HL-60/S4 treated with phorbol 12-myristate 13-acetate at 8.2 ng/mL for 4 days and 3 days (cell line): ENCODE measurements at regions not wholly inside any gene's neighbourhood (a gene's known extent, or its start where the extent isn't known, plus 50 kb on each side); places are given as distances from the start of the nearest gene placed in this dataset.
"Not testable (repeated sequence)": the region's sequence is repeated elsewhere in the genome, so short reads cannot be mapped to it uniquely, and the experiment has no call there.

Source experiments
- in situ Hi-C: fragments of 300-500 bp; cut with MboI; formaldehyde crosslinking; loops from 2 replicates; pipeline ENCODE4 v1.15.0; 2022; ENCODE audit warnings: low sequenced_read_pairs

DNA sequence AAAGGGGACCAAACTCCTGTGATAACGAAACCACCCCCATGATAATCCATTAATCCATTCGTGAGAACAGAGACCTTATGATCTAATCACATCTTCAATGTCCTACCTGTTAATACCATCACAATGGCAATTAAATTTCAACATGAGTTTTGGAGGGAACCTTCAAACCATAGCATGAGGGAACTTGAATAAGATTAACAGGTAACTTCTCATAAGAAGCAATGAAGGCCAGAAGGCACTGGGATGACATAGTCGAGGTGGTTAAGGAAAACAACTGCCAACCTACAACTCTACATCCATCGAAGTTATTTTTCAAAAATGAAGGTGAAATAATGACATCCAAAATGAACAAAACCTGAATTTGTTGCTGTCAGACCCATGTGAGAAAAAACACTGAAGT is 478.9 kb downstream of the EDEM1 start:
- in situ Hi-C loops = no loop called here

DNA sequence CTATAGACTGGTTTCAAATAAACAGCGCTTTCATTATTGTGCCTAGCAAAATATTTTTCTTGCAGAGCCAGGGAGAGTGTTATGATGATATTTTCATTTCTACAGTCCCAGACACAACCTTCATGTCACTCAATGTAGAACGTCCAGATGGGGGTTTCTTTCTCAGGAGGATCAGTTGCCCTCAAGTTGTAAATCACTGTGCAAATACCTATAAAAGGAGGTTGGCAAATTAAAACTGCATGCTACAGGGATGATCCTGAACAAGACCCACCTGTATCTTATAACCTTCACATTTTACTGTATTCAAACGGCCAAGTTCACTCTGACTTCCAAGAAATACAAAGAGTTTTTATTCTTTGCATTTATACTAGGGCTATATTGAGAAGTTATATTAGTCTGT is 486.0 kb downstream of the EDEM1 start:
- in situ Hi-C loops = no loop called here

DNA sequence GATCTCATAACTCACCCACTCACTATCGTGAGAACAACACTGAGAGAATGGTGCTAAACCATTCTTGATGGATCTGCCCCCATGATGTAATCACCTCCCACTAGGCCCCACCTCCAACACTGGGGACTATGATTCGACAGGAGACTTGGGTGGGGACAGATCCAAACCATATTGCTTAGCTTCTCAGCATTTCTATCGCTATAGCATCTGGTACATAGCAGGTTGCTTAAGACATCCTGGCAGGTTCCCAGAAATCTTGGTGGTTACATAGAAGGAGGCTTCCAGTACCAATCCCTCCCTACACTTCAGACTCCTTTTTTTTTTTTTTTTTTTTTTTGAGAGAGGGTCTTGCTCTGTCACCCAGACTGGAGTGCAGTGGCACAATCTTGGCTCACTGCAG is 487.8 kb downstream of the EDEM1 start:
- in situ Hi-C loops = no loop called here

DNA sequence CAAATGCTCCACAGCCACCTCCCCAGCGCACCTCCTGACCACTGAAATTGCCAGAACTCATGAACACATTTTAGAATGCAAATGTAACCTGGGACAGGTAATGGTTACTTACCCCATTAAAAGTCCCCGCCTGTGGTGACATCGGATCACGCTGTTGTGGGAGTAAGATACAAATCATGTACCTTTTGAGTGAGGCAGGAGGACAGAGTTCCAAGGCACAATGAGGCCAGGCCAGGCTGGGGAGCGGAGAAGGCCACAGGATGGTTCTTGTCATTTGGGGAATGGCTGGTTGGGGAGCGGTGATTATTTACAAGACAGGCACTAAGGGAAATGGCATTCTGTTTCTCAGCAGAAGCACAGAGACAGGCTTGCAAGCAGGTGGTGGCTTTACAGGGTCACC is 490.0 kb downstream of the EDEM1 start:
- in situ Hi-C loops = no loop called here

DNA sequence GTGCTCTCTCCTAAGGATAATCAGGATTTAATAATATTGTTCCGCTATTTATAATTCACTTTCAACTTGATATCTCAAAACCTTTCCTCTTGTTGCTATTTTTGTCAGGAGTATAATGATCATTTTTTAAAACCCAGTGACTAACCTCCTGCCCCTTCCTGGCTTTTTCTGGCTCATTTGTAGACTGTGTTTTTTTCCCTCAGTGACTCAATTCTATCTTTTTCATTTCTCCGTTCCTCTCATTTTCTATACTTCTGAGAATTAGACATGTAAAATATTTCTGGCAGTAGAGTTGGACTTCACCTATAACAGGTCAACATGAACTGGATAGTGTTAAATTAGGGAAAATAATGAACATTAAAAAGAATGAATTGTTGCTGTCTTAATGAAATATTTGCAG is 490.7 kb downstream of the EDEM1 start:
- in situ Hi-C loops = no loop called here

DNA sequence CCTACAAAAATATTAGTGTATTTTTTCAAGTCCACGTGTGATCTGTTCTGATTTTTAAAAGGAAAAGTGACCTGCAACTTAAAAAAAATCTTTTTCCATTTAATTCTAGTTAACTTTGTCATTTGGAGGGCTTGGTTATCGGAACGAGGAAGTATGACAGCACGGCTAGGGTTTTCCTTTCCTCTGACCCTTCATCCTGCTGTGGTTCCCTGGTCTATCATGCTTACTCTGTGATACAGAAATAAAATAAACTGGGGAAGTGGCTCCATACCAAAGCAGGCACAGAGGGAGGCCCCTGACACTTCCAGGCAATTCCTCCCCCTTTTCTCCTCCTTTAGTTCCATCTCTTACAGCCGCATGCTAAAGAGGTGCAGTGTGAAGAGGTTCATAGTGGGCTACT is 491.3 kb downstream of the EDEM1 start:
- in situ Hi-C loops = no loop called here

DNA sequence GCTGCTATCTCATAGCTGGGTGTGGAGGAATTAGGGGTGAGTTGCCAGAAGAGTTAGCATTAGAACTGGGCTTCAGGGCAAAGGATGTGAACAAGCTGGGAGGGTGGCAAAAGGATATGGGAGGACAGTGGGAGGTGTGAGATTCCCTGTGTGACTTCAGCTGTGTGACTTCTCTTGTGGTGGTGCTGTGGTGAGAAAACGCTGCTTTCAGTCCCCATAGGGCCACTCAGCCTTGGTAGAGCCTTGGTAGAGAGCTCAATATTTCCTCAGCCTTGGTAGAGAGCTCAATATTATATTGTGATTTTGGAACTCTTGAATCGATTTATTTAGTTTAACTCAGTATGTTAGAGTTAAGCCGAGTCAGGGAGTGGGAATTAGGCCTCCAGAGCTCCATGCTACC is 499.7 kb downstream of the EDEM1 start:
- in situ Hi-C loops = no loop called here

DNA sequence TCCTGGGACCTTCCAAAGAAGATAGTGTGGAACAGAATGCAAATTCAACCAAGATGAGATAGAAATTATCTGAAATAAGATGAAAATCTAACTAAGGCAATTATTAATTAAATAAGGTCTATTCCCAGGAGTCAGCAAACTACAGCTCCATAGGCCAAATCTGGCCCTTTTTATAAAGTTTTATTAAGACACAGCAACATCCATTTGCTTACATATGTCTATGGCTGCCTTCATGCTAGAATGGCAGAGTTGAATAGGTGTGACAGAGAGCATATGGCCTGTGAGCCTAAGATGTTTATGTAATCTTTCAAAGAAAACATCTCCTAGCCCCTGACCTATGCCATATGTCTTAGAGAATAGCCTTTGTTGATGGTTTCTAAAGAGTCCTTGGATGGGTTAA is 503.0 kb downstream of the EDEM1 start:
- in situ Hi-C loops = no loop called here

DNA sequence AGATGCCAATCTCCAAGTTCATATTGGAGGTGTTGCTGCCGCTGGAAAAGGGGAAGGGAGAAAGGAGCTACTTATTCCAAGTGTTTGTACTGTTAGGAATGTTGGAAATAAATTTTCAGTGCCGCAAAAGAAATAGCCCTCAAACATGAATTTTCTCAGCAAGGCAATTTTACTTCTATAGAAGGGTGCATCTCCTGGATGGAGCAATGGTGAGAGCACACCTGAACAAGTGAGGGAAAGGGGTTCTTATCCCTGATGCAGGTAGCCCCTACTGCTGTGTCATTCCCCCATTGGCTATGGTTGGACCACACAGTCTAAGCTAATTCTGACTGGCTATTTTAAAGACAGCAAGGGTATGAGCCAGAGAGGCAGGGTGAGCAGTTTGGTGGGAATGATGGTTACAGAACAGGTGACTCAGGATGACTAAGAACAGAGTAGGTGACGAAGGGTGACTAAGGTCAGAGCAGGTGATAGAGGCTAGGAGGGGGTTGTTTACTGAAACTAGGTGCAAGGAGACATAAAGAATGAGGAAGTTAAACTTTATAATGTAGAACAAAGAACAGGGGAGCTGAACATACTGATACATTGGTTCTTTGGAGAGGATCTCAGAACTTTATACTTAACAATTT is 503.5 kb downstream of the EDEM1 start:
- in situ Hi-C loops = no loop called here

DNA sequence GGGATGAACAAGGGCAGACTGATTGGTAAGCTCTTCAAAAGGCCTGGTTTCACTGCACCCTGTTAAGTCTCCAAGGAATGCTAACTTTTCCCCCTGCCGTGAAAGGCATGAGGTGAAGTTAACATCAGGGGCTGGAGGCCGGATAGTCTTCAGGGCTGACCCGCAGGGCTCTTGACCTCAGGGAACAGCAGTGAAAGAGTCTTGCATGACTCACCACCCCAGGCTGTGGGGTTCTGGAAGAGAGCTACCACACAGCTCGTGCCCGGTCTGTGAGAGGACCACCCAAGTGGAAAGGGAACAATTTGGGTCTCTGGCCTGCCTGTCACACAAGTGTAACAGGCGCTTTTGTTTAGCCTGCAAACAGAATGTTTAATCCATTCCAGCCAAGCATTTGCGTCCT is 504.9 kb downstream of the EDEM1 start:
- in situ Hi-C loops = no loop called here

DNA sequence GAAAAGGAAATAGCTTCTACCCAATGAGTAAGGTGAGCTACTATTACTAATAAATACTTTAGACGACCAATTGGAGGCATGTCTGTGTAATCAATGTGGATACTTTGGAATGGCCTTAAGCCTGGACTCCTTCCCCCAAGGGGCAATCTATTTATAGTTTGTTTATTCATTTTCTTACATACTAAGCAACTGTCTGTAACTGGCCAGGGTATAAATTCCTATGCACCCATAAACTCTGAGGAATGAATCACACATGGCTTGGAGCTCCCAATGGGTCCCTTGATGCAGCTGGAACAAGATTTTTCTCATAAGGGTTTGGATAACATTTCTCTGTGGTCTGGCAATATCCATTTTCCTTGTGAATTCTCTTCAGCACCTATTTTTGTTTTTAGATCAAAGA is 506.8 kb downstream of the EDEM1 start:
- in situ Hi-C loops = no loop called here

DNA sequence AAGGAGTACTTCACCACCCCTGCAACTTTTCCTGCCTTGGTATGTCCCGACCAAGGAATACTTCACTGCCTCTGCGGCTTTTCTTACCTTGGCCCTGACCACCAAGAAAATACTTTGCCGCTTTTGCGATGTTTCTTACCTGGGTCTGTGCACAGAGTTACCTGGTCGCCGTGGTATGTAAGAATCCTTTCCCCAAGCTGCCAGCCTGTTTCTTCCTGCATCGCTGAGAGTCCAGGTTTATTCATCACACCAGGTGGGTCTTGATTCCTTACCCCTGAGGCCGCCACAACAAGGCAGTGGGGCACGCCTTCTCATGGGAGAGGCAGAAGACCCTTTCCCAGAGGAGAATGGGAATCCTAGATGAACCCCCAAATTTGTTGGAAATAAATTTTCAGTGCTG is 511.3 kb downstream of the EDEM1 start:
- in situ Hi-C loops = no loop called here

DNA sequence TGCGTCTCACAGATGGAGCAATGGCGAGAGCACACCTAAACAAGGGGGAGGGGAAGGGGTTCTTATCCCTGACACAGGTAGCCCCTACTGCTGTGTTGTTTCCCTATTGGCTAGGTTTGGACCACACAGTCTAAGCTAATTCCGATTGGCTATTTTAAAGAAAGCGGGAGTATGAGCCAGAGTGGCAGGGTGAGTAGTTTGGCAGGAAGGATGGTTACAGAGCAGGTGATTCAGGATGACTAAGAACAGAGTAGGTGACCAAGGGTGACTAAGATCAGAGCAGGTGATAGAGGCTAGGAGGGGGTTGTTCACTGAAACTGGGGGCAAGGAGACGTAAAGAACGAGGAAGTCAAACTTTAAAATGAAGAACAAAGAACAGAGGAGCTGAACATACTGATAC is 511.8 kb downstream of the EDEM1 start:
- in situ Hi-C loops = no loop called here

DNA sequence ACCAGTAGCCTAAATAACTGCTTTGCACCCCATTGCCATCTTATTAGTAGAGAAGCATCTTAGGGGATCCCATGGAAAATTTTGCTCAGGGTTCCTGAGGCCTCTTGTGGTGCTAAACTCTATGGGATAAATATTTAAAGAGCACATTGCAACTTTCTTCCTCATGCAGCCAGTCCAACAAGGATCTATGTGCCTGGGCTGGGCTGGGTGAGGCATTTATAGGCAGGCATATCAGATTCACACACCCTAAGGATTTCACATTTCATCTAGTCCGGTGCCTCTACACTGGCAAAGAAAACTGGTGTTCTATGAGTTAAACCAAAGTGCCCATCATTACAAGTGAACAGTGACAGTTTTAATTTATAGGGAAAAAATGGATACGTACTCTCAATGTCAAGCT is 512.3 kb downstream of the EDEM1 start:
- in situ Hi-C loops = no loop called here

DNA sequence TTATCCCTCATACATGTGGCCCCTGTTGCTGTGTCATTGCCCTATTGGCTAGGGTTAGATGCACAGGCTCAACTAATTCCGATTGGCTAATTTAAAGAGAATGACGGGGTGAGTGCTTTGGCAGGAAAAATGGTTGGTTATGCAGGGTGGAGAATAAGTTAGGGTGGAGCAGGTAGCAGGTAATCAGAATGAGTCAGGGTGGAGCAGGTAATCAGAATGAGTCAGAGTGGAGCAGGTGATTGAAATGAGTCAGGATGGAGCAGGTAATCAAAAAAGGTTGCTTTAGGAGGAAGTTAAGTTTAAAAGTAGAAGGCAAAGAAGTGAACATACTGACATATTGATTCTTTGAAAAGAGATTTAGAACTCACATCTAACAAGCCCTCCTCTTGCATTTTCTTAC is 513.5 kb downstream of the EDEM1 start:
- in situ Hi-C loops = not testable (repeated sequence)

DNA sequence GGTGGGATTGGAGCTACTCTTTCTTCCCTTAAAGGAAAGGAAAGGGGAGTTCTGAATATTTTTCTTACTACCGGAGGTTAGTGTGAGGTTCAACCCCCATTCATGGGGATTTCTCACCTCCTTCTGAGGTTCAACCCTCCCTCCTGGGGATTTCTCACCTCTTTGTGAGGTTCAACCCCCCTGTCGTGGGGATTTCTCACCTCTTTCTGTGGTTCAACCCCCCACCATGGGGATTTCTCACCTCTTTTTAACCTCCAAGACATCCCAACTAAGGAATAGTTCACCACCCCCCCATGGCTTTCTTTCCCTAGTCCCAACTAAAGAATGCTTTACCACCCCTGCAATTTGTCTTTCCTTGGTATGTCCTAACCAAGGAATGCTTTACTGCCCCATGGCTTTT is 520.3 kb downstream of the EDEM1 start:
- in situ Hi-C loops = no loop called here

DNA sequence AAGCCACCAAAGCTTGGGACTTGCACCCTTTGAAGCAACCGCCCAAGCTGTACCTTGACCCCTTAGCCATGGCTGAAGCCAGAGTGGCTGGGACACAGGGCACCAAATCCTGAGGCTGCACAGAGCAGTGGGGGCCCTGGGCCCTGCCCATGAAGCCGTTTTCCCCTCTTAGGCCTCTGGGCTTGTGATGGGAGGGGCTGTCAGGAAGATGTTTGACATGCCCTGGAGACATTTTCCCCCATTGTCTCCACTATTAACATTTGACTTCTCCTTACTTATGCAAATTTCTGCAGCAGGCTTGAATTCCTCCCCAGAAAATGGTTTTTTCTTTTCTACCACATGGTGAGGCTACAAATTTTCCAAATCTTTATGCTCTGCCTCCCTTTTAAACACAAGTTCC is 522.2 kb downstream of the EDEM1 start:
- in situ Hi-C loops = no loop called here

DNA sequence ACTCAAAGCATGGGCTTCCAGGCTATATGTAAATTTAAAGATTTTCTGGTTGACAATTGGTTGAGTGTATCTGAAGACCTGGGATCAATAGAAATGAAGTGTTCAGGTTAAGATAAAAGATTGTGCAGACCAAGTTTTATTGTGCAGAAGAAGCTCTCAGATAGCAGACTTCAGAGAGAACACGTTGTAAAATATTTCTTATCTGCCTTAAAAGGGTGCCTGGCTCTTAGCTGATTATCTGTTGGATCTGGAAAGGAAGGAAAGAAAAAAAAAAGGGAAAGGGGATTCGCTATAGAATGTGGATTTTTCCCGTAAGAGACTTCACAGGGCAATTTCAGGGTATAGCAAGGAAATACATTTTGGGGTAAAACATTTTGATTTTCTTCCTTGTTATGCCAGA is 523.2 kb downstream of the EDEM1 start:
- in situ Hi-C loops = no loop called here

DNA sequence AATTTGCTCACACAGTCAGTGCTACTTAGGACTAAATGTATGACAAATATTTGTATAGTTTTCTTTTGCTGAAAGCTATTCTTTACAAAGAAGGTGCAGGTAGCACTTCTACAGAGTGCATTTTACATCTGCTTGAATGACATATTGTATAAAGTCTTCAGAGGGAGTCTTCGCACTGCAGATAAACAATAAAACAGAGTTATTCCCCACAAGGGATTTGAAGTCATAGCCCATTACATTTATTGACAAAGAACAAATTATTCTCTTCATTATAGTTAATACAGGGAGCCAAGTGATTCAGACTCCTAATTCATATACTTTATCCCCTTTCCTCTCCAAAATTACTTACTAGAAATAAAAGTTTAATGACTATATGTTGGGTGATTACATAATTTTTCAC is 529.7 kb downstream of the EDEM1 start:
- in situ Hi-C loops = no loop called here

DNA sequence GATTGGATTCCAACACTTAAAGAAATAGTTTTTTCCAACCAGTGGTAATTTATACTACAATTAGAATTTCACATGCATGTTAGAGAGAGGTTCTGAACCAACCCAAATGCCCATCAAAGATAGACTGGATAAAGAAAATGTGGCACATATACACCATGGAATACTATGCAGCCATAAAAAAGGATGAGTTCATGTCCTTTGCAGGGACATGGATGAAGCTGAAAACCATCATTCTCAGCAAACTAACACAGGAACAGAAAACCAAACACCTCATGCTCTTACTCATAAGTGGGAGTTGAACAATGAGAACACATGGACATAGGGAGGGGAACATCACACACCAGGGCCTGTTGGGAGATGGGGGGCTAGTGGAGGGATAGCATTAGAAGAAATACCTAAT is 532.2 kb downstream of the EDEM1 start:
- in situ Hi-C loops = not testable (repeated sequence)

DNA sequence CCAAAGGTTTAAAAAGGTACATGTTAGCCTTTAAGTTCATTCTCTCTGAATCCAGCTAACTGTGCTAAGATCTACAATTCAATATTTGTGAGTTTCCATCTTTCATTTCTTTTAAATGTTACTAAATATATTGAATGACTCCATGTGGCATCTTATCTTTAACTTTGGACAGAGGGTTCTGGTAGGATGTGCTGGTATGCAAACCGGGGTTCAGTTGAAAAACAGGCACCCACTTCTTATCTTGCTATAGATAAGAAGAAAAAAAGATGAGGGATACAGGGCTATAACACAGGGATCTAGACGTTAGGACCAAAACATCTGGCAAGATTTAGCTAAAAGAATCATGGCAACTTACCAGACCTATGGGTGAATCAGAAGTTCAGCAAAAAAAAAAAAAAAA is 538.3 kb downstream of the EDEM1 start:
- in situ Hi-C loops = loop anchor here (25.0 kb wide), 1 partner anchor 314 kb away; no protein-coding TSS in a partner anchor

DNA sequence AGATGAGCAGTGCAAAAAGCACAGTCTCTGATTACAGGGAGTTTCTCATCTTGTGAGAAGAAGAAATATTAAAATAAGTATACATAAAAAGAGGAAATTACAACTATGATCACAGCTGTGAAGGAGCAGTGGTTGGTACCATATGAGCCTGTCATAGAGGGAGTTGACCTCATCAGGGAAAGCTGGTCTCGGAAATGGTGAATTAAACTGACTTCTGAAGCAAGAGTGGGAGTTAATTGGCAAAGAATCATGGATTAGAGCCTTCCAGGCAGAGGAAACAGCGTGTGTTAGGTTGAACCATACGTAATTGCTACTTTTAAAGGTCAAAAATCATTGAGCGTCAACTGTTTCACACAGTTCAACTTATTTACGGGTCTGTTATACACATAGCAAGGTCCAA is 539.1 kb downstream of the EDEM1 start:
- in situ Hi-C loops = loop anchor here (25.0 kb wide), 1 partner anchor 314 kb away; no protein-coding TSS in a partner anchor

DNA sequence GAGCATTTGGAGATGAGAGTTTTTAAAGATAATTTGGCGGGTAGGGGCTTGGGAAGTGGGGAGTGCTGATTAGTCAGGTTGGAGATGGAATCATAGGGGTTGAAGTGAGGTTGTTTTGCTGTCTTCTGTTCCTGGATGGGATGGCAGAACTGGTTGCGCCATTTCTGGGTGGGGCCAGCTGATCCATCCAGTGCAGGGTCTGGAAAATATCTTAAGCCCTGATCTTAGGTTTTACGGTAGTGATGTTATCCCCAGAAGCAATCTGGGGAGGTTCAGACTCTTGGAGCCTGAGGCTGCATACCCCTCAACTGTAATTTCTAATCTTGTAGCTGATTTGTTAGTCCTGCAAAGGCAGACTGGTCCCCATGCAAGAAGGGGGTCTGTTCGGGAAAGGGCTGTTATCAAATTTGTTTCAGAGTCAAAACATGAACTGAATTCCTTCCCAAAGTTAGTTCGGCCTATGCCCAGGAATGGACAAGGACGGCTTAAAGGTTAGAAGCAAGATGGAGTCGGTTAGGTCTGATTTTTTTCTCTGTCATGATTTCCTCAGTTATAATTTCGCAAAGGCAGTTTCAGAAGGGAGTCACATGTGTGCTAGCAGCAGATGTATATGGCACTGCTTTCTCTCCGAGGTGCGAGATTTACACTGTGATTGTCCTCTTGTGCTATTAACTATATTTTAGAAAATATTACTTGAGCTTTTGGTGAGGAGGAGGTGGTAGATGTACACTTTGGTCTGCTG is 540.4 kb downstream of the EDEM1 start:
- in situ Hi-C loops = loop anchor here (25.0 kb wide), 1 partner anchor 316 kb away; no protein-coding TSS in a partner anchor
